PC-9 (cell line): ENCODE measurements at regions not wholly inside any gene's neighbourhood (a gene's known extent, or its start where the extent isn't known, plus 50 kb on each side); places are given as distances from the start of the nearest gene placed in this dataset.

Source experiments
- BruUV-seq: library from RNA; stranded (reverse); fragments of 400-500 nt; replicated peaks from 2 replicates; lab custom pipeline; 2021; lab: Mats Ljungman, UMichigan
- CTCF ChIA-PET: fragments of 300-600 bp; sonication (Branson Sonifier 250); formaldehyde crosslinking; loops from one replicate; lab custom pipeline; 2022; ENCODE audit warnings: antibody characterized with exemption; lab: Charles Lee
- POLR2A ChIA-PET: fragments of 300-600 bp; sonication (Branson Sonifier 250); formaldehyde crosslinking; loops from one replicate; lab custom pipeline; 2022; ENCODE audit warnings: antibody characterized with exemption; ENCODE audit not compliant: unreplicated experiment; lab: Charles Lee
- DNase-seq, 2 experiments: peaks; one replicate each; pipeline versions ENCODE4 v3.0.0 to v3.0.0-alpha.2; 2015 to 2022; ENCODE audit warnings: mixed read lengths in 1 of 2
- H2AFZ ChIP-seq: fragments of 200-600 bp; sonication (generic); 2 replicates; pipeline ENCODE4 v1.8.1; 2017; ENCODE audit warnings: antibody characterized with exemption
- H3F3A ChIP-seq: fragments of 200-600 bp; sonication (generic); 2 replicates; pipeline ENCODE4 v1.8.1; 2017; ENCODE audit warnings: antibody characterized with exemption, mild to moderate bottlenecking, low read depth; ENCODE audit not compliant: insufficient read depth
- H3K27ac ChIP-seq: fragments of 200-600 bp; sonication (generic); 2 replicates; pipeline ENCODE4 v1.6.1; 2016; ENCODE audit warnings: mixed run types
- H3K27me3 ChIP-seq: fragments of 200-600 bp; sonication (generic); 2 replicates; pipeline ENCODE4 v1.6.1; 2016; ENCODE audit warnings: low read depth, mixed run types; ENCODE audit not compliant: insufficient read depth
- H3K36me3 ChIP-seq: fragments of 200-600 bp; sonication (generic); 2 replicates; pipeline ENCODE4 v1.6.1; 2016; ENCODE audit warnings: low read depth, mixed run types
- H3K4me1 ChIP-seq: fragments of 200-600 bp; sonication (generic); replicated peaks from 2 replicates; pipeline ENCODE4 v1.6.1; 2016; ENCODE audit warnings: mixed run types; ENCODE audit not compliant: insufficient read depth
- H3K4me2 ChIP-seq: fragments of 200-600 bp; sonication (generic); 2 replicates; pipeline ENCODE4 v1.6.1; 2017; ENCODE audit warnings: mixed run types
- H3K4me3 ChIP-seq: fragments of 200-600 bp; sonication (generic); 2 replicates; pipeline ENCODE4 v1.6.1; 2016; ENCODE audit warnings: mixed run types
- H3K79me2 ChIP-seq: fragments of 200-600 bp; sonication (generic); 2 replicates; pipeline ENCODE4 v1.6.1; 2017; ENCODE audit warnings: low read depth, mixed run types
- H3K9me2 ChIP-seq: fragments of 200-600 bp; sonication (generic); 2 replicates; pipeline ENCODE4 v1.8.1; 2017; ENCODE audit warnings: mild to moderate bottlenecking; ENCODE audit not compliant: insufficient read depth
- H3K9me3 ChIP-seq: fragments of 200-600 bp; sonication (generic); 2 replicates; pipeline ENCODE4 v1.8.1; 2016; ENCODE audit warnings: low read depth; ENCODE audit not compliant: insufficient read depth
- H4K20me1 ChIP-seq: fragments of 200-600 bp; sonication (generic); 2 replicates; pipeline ENCODE4 v1.8.1; 2017; ENCODE audit not compliant: insufficient read depth
- EZH2 ChIP-seq: fragments of 200-600 bp; sonication (generic); IDR thresholded peaks from 2 replicates; pipeline ENCODE4 v1.8.0; 2017; ENCODE audit warnings: antibody characterized with exemption, low read depth
- intact Hi-C: fragments of 100-400 bp; cut with micrococcal nuclease; formaldehyde crosslinking; loops from one replicate; pipeline ENCODE4 v1.10.0; 2022; ENCODE audit not compliant: unreplicated experiment
- TF ChIP-seq, protein P1 (sequence below): fragments of 200-600 bp; sonication (generic); conservative IDR thresholded peaks from 2 replicates; pipeline ENCODE4 v1.6.1; 2017; ENCODE audit warnings: mixed run types, antibody characterized with exemption, mild to moderate bottlenecking, moderate library complexity

DNA sequence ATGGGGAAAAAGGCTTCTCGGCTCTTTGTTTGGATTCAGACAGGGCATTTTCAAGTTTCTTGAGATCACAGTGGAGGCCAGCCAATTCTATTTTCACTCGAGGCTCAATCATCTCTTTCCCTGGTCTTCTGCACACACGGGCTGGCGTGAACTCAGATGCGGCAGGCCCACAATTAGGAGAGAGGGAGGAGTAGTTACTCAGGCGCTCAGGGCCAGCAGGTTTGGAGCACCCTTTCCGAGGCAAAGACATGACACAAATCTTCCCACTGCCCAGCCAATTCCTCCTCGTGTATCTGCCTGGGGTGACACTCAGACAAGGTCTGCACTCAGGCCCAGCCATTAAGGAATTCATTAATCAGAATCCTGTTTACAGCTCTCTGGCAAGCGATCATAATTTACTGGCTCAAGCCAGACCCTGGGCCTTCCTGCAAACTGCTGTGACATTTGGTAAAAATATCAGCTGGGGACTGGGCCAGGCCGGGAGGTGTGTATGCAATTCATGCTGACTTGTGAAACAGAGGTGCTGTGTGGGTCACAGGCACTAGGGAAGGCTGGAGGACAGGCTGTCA, 68.1 kb upstream of the TLE3 start:
- ChIA-PET CTCF (no interaction called here), POLR2A (no interaction called here)
- intact Hi-C loops, result no loop called here
- TF ChIP-seq, protein P1, sequence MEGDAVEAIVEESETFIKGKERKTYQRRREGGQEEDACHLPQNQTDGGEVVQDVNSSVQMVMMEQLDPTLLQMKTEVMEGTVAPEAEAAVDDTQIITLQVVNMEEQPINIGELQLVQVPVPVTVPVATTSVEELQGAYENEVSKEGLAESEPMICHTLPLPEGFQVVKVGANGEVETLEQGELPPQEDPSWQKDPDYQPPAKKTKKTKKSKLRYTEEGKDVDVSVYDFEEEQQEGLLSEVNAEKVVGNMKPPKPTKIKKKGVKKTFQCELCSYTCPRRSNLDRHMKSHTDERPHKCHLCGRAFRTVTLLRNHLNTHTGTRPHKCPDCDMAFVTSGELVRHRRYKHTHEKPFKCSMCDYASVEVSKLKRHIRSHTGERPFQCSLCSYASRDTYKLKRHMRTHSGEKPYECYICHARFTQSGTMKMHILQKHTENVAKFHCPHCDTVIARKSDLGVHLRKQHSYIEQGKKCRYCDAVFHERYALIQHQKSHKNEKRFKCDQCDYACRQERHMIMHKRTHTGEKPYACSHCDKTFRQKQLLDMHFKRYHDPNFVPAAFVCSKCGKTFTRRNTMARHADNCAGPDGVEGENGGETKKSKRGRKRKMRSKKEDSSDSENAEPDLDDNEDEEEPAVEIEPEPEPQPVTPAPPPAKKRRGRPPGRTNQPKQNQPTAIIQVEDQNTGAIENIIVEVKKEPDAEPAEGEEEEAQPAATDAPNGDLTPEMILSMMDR, result no peak
- no peak for TF ChIP-seq EZH2
- H3K27ac ChIP-seq, result no peak overlapping the region
- H4K20me1 ChIP-seq, result no peaks in the 10 kb centered on the region
- H3K79me2 ChIP-seq, result no peaks in the 10 kb centered on the region
- H2AFZ ChIP-seq, result no peak overlapping the region
- H3K4me2 ChIP-seq, result no peak overlapping the region
- DNase-seq, result no peak
- BruUV-seq, result no TSS peak
- H3K9me2 ChIP-seq, result no peaks in the 10 kb centered on the region
- H3K36me3 ChIP-seq, result no peaks in the 10 kb centered on the region
- no peaks in the 10 kb centered on the region for H3K4me1 ChIP-seq
- no peaks in the 10 kb centered on the region for H3K9me3 ChIP-seq
- no peaks in the 10 kb centered on the region for H3K27me3 ChIP-seq
- H3K4me3 ChIP-seq, result no peak overlapping the region
- no peaks in the 10 kb centered on the region for H3F3A ChIP-seq

DNA sequence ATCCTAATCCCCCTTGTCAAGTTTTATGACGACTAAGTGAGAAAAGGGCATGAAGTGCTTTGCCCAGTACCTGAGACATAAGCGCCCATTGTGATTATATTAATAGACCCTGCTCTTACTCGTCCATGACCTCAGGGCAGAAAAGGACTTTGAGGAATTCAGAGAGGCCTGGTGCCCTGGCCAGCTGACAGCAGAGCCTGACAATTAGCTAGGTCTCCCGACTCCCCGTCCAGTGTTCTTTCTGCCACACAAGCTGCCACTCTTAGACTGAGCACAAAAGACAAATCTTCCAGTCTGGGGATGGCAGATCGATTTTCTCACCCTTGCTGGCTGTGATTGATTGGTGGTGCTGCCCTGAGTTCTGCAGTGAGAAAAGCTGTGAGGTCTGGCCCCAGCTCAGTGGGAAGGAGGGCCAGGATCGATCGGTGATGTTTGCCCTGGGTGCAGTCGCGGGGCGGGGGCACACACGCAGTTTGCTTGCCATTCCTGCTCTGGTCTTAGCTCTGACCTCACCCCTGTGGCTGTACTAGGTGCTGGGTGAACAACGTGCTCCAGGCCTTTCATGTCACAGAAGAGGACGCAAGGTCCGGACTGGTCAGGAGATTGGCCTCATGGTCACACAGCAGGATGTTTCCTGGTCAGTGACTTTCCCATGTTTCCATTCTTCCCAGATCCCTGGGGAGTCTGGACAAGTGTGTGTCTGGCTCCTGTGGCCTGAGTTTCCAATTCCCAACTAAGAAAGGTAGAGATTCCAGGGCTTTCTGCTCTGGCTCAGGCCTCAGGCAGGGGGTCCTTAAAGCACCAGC, 67.4 kb upstream of the TLE3 start:
- Histone ChIP-seq H3K4me1 (no peaks in the 10 kb centered on the region), H3K27ac (no peak overlapping the region), H4K20me1 (no peaks in the 10 kb centered on the region), H2AFZ (no peak overlapping the region), H3K9me3 (no peaks in the 10 kb centered on the region), H3K4me2 (no peak overlapping the region), H3K79me2 (no peaks in the 10 kb centered on the region), H3K9me2 (no peaks in the 10 kb centered on the region), H3K4me3 (no peak overlapping the region), H3K36me3 (no peaks in the 10 kb centered on the region), H3K27me3 (no peaks in the 10 kb centered on the region), H3F3A (no peaks in the 10 kb centered on the region)
- intact Hi-C loops, result no loop called here
- TF ChIP-seq, protein P1, result no peak
- TF ChIP-seq EZH2, result no peak
- no peak for DNase-seq
- no TSS peak for BruUV-seq
- ChIA-PET POLR2A (no interaction called here), CTCF (no interaction called here)

DNA sequence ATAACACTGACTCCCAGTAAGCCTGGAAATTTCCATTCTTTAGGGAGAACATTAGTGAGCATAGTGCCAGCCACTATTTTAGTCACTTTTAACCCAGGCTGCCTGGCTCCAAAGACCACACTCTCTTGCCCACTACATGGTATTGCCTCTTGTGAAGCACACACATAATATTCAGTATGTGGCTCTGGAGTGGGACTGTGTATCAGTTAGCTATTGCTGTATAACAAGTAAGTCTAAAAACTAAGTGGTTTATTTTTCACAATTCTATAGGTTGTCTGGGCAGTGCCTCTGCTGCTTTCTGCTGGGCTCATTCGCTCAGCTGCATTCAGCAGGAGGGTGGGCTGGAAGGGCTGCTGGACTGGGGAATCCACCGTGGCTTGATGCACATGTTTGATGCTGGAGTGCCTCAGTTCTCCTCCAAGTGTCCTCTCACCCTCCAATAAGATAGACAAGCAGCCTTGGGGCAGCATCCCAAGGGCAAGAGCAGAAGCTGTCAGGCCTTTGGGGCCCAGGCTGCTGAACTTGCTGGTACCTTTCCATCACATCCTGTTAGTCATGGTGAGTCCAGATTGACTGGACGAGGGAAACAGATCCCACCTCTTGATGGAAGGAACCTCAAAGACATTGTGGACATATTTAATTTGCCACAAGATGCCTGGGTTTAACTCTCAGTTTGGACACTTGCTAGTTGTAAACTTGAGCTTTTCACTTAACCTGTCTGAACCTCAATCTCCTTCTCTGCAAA, 66.6 kb upstream of the TLE3 start:
- TF ChIP-seq, protein P1, result no peak
- no peak for TF ChIP-seq EZH2
- BruUV-seq, result no TSS peak
- intact Hi-C loops, result no loop called here
- ChIA-PET POLR2A (no interaction called here), CTCF (no interaction called here)
- Histone ChIP-seq H3K4me2 (no peak overlapping the region), H3K9me3 (no peaks in the 10 kb centered on the region), H4K20me1 (no peaks in the 10 kb centered on the region), H3K27ac (no peak overlapping the region), H3K9me2 (no peaks in the 10 kb centered on the region), H3K4me1 (no peaks in the 10 kb centered on the region), H3K36me3 (no peaks in the 10 kb centered on the region), H3K4me3 (no peak overlapping the region), H3K27me3 (no peaks in the 10 kb centered on the region), H3K79me2 (no peaks in the 10 kb centered on the region), H2AFZ (no peak overlapping the region), H3F3A (no peaks in the 10 kb centered on the region)
- DNase-seq, result no peak
